HG03103 (cell line): ENCODE measurements at regions not wholly inside any gene's neighbourhood (a gene's known extent, or its start where the extent isn't known, plus 50 kb on each side); places are given as distances from the start of the nearest gene placed in this dataset.

ENCODE experiments used
- ATAC-seq: cut with Tn5 transposase; IDR thresholded peaks from one replicate; pipeline ENCODE4 v1.9.1; 2021; ENCODE audit warnings: low read depth; ENCODE audit not compliant: unreplicated experiment

DNA sequence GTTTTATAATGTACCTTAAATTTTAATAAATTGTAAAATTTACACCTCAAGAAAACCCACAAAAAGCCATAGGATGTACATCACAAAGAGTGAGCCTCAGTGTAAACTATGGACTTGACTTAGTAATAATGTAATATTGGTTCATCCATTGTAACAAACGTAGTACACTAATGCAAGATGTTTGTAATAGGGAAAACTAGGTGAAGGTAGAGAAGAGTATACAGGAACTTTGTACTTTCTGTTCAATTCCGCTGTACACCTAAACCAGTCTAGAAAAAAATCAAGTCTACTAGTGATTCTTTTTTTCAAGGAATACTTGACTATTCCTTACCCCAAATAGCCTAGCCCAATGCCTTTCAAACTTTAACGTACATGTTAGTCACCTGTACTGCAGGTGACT is 222.3 kb upstream of the FGGY start:
- no peak for ATAC-seq

DNA sequence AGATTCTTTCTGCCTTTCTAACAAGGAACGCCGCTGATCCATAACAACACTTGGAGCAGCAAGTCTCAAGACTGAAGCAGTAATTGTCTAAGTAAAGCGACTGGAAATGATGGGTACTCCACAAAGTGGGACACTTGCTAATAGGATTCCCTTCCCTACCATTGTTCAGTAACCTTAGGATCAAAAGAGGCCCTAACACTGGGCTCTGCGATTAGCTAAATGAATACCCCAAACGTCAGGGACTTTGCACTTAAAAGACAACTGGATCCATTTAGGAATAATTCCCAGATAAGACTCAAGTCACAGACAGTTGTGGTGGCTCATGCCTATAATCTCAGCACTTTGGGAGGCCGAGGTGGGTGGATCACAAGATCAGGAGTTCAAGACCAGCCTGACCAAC is 221.9 kb upstream of the FGGY start:
- no peak for ATAC-seq

DNA sequence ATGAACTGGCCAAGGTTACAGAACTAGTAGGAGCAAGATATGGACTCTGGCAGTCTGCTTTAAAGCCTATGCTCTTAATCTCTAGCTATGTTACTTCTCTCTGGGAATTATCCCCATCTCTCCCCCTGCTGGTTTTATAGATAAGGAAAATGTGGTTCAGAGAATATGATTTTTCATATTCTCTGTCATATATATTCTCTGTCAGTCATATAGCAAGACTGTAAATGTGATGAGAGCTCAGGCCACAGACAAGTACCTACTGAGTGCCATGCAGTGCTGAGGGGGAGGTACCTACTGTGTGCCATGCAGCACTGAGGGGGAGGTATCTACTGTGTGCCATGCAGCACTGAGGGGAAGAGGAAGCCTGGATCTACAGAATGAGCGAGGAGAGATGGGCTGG is 220.3 kb upstream of the FGGY start:
- ATAC-seq, result no peak

DNA sequence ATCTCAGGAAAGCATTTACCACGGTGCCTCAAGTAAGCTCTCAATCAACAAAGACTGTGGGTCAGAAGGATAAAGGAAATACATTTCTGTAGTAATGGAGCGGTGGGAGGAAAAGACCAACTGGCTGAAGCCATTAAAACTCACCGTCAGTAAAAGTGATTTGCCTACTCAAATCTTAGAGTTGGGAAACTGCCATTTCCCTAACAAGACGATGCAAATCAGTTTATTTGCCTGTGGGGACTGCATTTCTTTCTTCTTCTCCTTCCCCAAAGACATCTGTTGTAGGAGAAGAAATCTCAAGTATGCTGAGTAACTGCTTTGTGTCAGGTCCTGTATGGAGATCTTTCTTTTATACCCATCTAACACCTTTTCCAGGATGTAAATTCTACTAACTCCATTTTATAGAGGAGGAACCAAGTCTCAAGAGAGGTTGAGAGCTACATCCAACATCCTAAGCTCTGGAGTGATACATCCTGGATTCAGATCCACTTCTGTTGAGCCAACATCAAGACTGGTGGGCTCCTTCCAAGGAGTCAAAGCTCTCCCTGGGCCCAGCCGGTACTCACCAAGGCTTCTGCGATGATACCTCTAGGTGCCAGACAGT is 219.3 kb upstream of the FGGY start:
- ATAC-seq, result no peak

DNA sequence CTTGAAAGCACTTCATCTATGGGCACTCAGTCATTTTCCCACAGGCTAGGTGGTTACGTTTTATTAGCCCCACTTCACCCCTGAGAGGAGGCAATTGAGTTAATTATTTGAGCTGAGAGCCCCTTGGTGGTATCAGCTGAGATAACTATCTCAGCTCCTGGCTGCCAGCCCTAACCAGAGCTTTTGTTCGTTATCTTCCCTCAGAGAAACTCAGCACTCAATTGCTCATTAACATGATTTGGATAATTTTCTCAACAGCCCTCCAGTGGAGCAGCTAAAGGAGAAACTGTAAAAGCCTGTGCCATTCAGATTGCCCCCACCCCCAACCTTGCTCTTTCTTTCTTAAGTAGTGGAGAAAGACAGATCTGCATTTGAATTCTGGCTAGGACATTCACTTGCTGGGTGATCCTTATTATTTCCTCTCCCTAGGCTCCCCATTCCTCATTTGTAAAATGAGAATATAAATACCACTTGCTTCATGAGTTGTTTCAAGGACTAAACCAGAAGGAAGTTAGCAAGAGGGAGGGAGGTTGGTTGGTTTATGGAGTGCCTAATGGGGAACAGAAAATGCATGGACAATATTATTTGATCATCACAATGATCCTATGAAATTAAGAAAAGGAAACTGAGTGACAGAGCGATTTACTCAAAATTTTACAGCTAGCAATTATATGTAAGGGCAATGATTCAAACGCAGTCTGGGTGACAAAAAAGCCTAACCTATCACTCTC is 218.7 kb upstream of the FGGY start:
- ATAC-seq, result no peak

- no peak for ATAC-seq
Measured at GRCh38 chr1:59078866-59079265, 218.0 kb upstream of the FGGY start.

DNA sequence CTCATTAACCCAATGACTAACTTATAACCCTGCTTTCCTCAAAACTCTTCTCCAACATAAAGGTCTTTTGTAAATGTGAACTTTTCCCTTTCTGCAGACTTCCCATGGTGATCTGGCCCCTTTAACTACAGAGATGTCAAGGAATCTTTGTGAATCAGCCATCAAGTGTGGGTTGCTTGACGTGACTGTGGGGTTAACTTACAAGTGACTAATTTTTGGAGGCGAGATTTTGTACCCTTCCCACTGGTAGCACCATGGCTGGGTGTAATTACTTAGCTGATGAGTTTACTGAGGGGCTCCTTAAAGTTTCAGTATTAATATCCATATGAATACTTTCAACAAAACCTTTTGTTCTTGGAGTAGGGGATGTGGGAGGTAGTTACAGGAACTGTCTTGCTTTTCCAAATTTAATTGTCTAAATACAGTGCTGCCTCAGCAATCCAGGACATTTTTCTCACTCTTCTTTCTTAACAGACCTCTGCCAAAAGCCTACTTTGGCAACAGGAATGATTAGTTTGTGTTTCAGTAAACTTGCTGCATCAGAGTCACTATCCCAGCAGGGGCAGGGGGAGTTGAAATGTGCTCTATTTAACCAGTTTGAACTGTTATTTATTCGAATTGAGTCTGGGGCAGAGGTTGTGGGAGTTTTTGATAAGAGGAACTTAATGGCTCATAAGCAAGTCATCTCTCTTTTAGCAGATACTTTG is 217.3 kb upstream of the FGGY start:
- ATAC-seq, result no peak

DNA sequence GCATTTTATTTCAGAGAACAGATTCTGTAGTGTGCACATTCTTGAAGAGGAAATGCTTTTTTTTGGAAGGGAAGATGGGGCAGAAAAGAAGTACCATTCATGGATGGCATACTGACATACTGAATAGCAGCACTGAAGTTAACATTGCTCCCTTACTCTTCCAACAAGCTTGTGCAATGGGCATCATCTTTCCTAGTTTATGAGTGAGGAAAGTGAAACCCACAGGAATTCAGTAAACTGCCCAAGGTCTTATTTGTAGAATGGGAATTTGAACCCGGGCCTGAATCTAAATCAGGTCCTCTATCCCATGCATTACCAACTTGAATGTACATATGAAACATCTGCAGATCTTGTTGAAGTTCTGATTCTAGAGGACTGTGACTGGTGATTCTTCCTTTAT is 215.7 kb upstream of the FGGY start:
- no peak for ATAC-seq

DNA sequence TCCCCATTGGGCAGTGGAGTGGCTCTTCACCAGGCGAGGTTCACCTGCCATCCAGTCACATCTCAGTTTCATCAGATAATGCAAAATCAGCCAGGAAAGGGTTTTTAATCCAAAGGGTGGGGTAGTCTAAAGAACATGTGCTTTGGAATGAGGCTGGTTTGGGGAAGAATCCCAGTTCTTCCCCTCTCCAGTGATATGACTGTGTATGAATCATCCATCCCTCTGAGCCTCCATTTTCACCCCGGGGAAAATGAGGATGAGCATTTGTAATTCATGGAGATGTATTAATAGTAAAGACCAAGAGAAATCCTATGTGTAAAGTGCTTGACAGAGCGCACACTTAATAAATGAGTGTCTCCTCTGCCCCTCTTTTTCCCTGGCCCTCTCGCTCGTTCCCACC is 215.1 kb upstream of the FGGY start:
- no peak for ATAC-seq

- ATAC-seq, result no peak
Measured at GRCh38 chr1:59083946-59084865, 212.7 kb upstream of the FGGY start.

GRCh38 chr1:59085101-59085500 is 211.8 kb upstream of the FGGY start:
- no peak for ATAC-seq

- ATAC-seq, result no peak
Measured at GRCh38 chr1:59089036-59089798, 207.7 kb upstream of the FGGY start.

- no peak for ATAC-seq
Measured at GRCh38 chr1:59089922-59090457, 206.9 kb upstream of the FGGY start.

DNA sequence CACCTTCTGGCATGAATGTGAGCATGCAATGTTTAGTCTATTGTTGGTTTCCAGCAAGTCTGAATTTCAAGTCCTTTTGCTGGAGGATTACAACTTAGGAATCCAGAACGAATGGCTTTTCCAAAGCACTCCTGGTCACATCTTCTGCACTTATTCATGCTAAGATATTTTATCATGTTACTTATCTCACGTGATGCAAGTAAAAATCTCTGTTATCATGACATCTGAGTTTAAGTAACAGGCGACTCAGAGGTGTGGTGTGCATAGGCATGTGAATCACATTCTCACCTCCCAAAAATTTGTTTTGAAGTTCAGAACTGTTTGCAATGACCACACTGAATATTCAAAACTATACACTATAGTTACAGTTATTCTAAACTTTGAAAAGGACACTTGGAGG is 204.8 kb upstream of the FGGY start:
- no peak for ATAC-seq

DNA sequence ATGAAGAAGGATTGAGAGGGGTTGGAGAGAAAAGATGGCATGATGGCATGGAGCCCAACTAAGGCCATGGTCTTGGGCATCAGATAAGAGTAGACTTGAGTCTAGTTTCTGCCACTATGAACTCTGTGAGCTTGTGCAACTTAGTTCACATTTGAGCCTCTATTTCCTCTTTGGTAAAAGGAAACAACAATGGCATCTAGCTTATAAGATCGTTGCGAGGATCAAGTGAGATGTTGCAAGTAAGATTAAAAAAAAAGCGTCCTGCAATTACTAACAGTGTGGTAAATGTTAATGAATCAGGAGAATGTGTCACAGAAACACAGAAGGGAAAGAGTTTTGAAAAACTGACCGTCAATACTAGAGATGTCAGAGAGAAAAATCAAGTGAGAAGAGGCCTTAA is 202.9 kb upstream of the FGGY start:
- ATAC-seq, result no peak

DNA sequence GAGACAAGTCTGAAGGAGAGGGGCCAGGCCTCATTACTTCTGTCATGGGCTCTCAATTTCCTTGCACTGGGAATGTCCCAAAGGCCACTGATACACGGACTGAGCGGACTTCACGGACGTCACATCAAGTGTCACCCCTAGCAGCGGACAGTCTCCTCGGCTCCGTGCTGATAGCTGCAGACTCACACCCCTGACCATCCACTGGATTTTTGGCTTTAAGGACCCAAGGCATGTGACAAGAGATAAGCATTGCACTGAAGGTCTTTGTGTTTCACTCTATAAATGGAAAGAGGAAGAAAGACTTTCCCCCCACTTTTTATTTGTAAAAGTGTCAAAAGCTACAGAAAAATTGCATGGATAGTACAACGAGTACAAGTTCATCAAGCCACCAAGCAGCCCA is 200.4 kb upstream of the FGGY start:
- no peak for ATAC-seq

- ATAC-seq, result no peak
Measured at GRCh38 chr1:59098655-59099054, 198.2 kb upstream of the FGGY start.

GRCh38 chr1:59100708-59101374 is 196.1 kb upstream of the FGGY start:
- no peak for ATAC-seq

GRCh38 chr1:59101518-59101917 is 195.4 kb upstream of the FGGY start:
- ATAC-seq, result no peak
